A549 (cell line): ENCODE measurements at regions not wholly inside any gene's neighbourhood (a gene's known extent, or its start where the extent isn't known, plus 50 kb on each side); places are given as distances from the start of the nearest gene placed in this dataset.

ENCODE experiments used
- ATAC-seq, 2 experiments: fragments of 200-7000 bp in 1 of 2; fragments of >200 bp in 1 of 2; cut with Nextera tagmentation in 1 of 2; cut with Tn5 transposase in 1 of 2; 3 replicates each; pipeline versions ENCODE4 v1.8.0 to v1.9.1; 2018 to 2020; ENCODE audit warnings: mild to moderate bottlenecking in 1 of 2, moderate library complexity in 1 of 2
- CTCF ChIA-PET: fragments of 300-600 bp; sonication (Branson Sonifier 250); formaldehyde crosslinking; extraction: SDS; loops from one replicate; lab custom pipeline; 2021; ENCODE audit warnings: antibody characterized with exemption, inconsistent platforms; lab: Yijun Ruan, JAX
- POLR2A ChIA-PET: fragments of 350-600 bp; formaldehyde crosslinking; extraction: SDS; loops from one replicate; lab custom pipeline; 2021; ENCODE audit warnings: antibody characterized with exemption, inconsistent platforms; lab: Yijun Ruan, JAX
- DNase-seq, 2 experiments: peaks; one replicate each; pipeline versions ENCODE4 v3.0.0 to v3.0.0-alpha.2; 2011 to 2016; ENCODE audit warnings: low read depth in 1 of 2, low spot score in 1 of 2
- FAIRE-seq: peaks from 2 replicates; lab custom pipeline; 2011; peaks lifted over from hg19 to GRCh38; lab: Jason Lieb, UNC
- H3K27ac ChIP-seq, 2 experiments: fragments of >200 bp; sonication (Bioruptor Twin); formaldehyde crosslinking; 3 replicates each; pipeline ENCODE4 v1.5.1; 2016 to 2017
- H3K4me1 ChIP-seq: fragments of >200 bp; sonication (Bioruptor Twin); formaldehyde crosslinking; 3 replicates; pipeline ENCODE4 v1.6.1; 2016
- H3K4me2 ChIP-seq: fragments of >200 bp; sonication (Bioruptor Twin); formaldehyde crosslinking; 3 replicates; pipeline ENCODE4 v1.6.1; 2016
- H3K4me3 ChIP-seq: fragments of >200 bp; sonication (Bioruptor Twin); formaldehyde crosslinking; 3 replicates; pipeline ENCODE4 v1.5.1; 2016
- H3K9me3 ChIP-seq: fragments of >200 bp; sonication (Bioruptor Twin); formaldehyde crosslinking; 3 replicates; pipeline ENCODE4 v1.6.1; 2016
- CHD2 ChIP-seq: fragments of 150-350 bp; IDR thresholded peaks from 2 replicates; pipeline ENCODE4 v1.6.1; 2014; ENCODE audit warnings: low read length; ENCODE audit not compliant: partially characterized antibody
- EHMT2 ChIP-seq: fragments of 200-600 bp; sonication (generic); IDR thresholded peaks from 2 replicates; pipeline ENCODE4 v1.6.1; 2016; ENCODE audit warnings: antibody characterized with exemption, low read depth, mild to moderate bottlenecking, moderate library complexity
- HDAC2 ChIP-seq: fragments of 200-600 bp; sonication (generic); IDR thresholded peaks from 2 replicates; pipeline ENCODE4 v1.6.1; 2016
- HEYL ChIP-seq: fragments of 250-450 bp; sonication (Bioruptor Pico); IDR thresholded peaks from 2 replicates; pipeline ENCODE4 v1.8.0; 2021; ENCODE audit warnings: mild to moderate bottlenecking, moderate library complexity
- HOXB13 ChIP-seq: fragments of 250-450 bp; sonication (Bioruptor Pico); IDR thresholded peaks from 2 replicates; pipeline ENCODE4 v1.5.0; 2020; ENCODE audit warnings: low read depth, mild to moderate bottlenecking, moderate library complexity
- MAFK ChIP-seq: fragments of 450-650 bp; IDR thresholded peaks from 2 replicates; pipeline ENCODE4 v1.6.1; 2014; ENCODE audit not compliant: partially characterized antibody
- MYC ChIP-seq: IDR thresholded peaks from 2 replicates; pipeline ENCODE4 v1.6.1; 2012; ENCODE audit warnings: mild to moderate bottlenecking, inconsistent platforms, low read length, improper control_type of control experiment, borderline replicate concordance
- NPAS2 ChIP-seq: fragments of 250-450 bp; sonication (Bioruptor Pico); IDR thresholded peaks from 2 replicates; pipeline ENCODE4 v1.8.0; 2022; ENCODE audit warnings: mild to moderate bottlenecking, moderate library complexity, borderline replicate concordance
- RCOR1 ChIP-seq: fragments of 150-350 bp; IDR thresholded peaks from 2 replicates; pipeline ENCODE4 v1.6.1; 2014; ENCODE audit warnings: antibody characterized with exemption, low read length, low read depth
- RFX5 ChIP-seq: fragments of 450-650 bp; IDR thresholded peaks from 2 replicates; pipeline ENCODE4 v1.7.1; 2014; ENCODE audit warnings: antibody characterized with exemption, mild to moderate bottlenecking, moderate library complexity
- RNF2 ChIP-seq: fragments of 200-600 bp; sonication (generic); IDR thresholded peaks from 2 replicates; pipeline ENCODE4 v1.6.1; 2016; ENCODE audit warnings: low read depth, mild to moderate bottlenecking, antibody characterized with exemption, moderate library complexity, borderline replicate concordance
- TP53 ChIP-seq: fragments of 250-450 bp; sonication (Bioruptor Pico); IDR thresholded peaks from 2 replicates; pipeline ENCODE4 v1.5.0; 2021; ENCODE audit warnings: mild to moderate bottlenecking, moderate library complexity
- USF2 ChIP-seq: fragments of 450-650 bp; IDR thresholded peaks from 2 replicates; pipeline ENCODE4 v1.6.1; 2014; ENCODE audit warnings: antibody characterized with exemption
- ZNF302 ChIP-seq: fragments of 250-450 bp; sonication (Bioruptor Pico); IDR thresholded peaks from 2 replicates; pipeline ENCODE4 v1.9.0; 2021; ENCODE audit warnings: inconsistent platforms, mild to moderate bottlenecking, moderate library complexity
- ZSCAN20 ChIP-seq: fragments of 250-450 bp; sonication (Bioruptor Pico); IDR thresholded peaks from 2 replicates; pipeline ENCODE4 v1.8.0; 2022; ENCODE audit warnings: mild to moderate bottlenecking, moderate library complexity
- WGBS: methylation state at CpG from one replicate; pipeline ENCODE4 v1.1.6; 2017; ENCODE audit errors: missing lambda C conversion rate; 5-methylcytosine and 5-hydroxymethylcytosine counted together
- TF ChIP-seq, protein P1 (sequence below): fragments of 150-350 bp; IDR thresholded peaks from 2 replicates; pipeline ENCODE4 v1.6.1; 2014; ENCODE audit warnings: low read depth, mild to moderate bottlenecking, low read length
- TF ChIP-seq, protein P2 (sequence below): fragments of >200 bp; sonication (Bioruptor Twin); formaldehyde crosslinking; IDR thresholded peaks from 3 replicates; pipeline ENCODE4 v1.5.1; 2016
- TF ChIP-seq, protein P3 (sequence below): IDR thresholded peaks from 2 replicates; pipeline ENCODE4 v1.6.1; 2012; ENCODE audit warnings: low read depth, borderline replicate concordance

DNA sequence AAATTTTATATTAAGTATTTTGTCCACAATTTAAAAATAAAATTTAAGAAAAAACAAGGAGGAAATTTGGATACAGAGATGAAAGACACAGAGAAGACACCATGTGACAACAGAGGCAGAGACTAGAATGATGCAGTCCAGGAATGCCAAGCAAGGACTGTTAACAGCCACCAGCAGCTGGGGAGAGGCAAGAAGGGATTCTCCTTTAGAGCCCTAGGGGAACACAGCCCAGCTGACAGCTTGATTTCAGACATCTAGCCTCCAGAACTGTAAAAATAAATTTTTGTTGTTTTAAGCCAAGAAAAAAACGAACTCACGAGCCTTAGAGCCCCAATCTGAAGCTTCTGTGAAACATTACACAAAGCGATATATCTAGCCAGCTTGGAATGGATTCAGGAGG lies 198.5 kb downstream of the ZNF648 start:
- CTCF ChIA-PET: no interaction called here

DNA sequence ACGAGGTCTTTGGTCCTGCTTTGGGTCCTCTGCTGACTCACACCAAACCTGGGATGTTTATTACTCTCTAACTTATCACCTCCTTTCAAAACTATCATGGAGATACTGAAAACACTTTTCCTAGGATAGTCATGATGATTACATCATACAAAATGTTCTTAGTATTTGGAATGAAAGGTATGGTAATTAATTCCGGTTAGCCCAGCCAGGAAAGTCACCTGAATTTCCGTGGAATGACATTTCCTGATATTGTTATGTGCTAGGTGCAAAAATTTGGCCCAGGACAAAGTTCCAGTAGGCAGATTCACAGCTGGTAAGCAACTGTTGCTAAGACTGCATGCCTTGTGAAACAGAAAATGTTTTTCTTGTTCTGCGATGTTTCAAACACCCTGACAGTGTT lies 203.4 kb downstream of the ZNF648 start:
- FAIRE-seq: no peak
- POLR2A ChIA-PET: no interaction called here

More for the DNA sequence above, 198.5 kb downstream of the ZNF648 start:
- Histone ChIP-seq H3K9me3 (no peaks in the 10 kb centered on the region), H3K4me2 (no peak overlapping the region), H3K27ac (no peak overlapping the region), H3K4me1 (no peaks in the 10 kb centered on the region), H3K4me3 (no peak overlapping the region)
- no peak for FAIRE-seq
- 17% methylated on average over 3 of the region's 3 CpGs for WGBS
- POLR2A ChIA-PET: no interaction called here
- no peak for TF ChIP-seq EHMT2
- TF ChIP-seq ZNF302 (CRISPR knock-in tag): no peak
- TF ChIP-seq USF2: no peak
- TF ChIP-seq MAFK: no peak
- TF ChIP-seq CHD2: no peak
- TF ChIP-seq RFX5: no peak
- no peak for TF ChIP-seq HEYL
- no peak for DNase-seq
- ATAC-seq: no peak

More for the DNA sequence above, 203.4 kb downstream of the ZNF648 start:
- H3K4me2 ChIP-seq: no peak overlapping the region
- H3K4me3 ChIP-seq: no peak overlapping the region
- no peaks in the 10 kb centered on the region for H3K4me1 ChIP-seq
- no peak for ATAC-seq
- CTCF ChIA-PET: no interaction called here
- no peaks in the 10 kb centered on the region for H3K9me3 ChIP-seq
- DNase-seq: no peak
- H3K27ac ChIP-seq: no peak overlapping the region
- 3% methylated on average over 4 of the region's 4 CpGs for WGBS
- no peak for TF ChIP-seq NPAS2 (CRISPR knock-in tag)
- TF ChIP-seq, protein P1, sequence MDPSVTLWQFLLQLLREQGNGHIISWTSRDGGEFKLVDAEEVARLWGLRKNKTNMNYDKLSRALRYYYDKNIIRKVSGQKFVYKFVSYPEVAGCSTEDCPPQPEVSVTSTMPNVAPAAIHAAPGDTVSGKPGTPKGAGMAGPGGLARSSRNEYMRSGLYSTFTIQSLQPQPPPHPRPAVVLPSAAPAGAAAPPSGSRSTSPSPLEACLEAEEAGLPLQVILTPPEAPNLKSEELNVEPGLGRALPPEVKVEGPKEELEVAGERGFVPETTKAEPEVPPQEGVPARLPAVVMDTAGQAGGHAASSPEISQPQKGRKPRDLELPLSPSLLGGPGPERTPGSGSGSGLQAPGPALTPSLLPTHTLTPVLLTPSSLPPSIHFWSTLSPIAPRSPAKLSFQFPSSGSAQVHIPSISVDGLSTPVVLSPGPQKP: no peak
- no peak for TF ChIP-seq MYC
- TF ChIP-seq HDAC2: no peak
- TF ChIP-seq, protein P2, sequence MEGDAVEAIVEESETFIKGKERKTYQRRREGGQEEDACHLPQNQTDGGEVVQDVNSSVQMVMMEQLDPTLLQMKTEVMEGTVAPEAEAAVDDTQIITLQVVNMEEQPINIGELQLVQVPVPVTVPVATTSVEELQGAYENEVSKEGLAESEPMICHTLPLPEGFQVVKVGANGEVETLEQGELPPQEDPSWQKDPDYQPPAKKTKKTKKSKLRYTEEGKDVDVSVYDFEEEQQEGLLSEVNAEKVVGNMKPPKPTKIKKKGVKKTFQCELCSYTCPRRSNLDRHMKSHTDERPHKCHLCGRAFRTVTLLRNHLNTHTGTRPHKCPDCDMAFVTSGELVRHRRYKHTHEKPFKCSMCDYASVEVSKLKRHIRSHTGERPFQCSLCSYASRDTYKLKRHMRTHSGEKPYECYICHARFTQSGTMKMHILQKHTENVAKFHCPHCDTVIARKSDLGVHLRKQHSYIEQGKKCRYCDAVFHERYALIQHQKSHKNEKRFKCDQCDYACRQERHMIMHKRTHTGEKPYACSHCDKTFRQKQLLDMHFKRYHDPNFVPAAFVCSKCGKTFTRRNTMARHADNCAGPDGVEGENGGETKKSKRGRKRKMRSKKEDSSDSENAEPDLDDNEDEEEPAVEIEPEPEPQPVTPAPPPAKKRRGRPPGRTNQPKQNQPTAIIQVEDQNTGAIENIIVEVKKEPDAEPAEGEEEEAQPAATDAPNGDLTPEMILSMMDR: no peak
- no peak for TF ChIP-seq ZSCAN20 (CRISPR knock-in tag)
- TF ChIP-seq HOXB13 (CRISPR knock-in tag): no peak
- TF ChIP-seq RCOR1: no peak
- TF ChIP-seq RNF2: no peak
- no peak for TF ChIP-seq TP53 (CRISPR knock-in tag)
- TF ChIP-seq, protein P3, sequence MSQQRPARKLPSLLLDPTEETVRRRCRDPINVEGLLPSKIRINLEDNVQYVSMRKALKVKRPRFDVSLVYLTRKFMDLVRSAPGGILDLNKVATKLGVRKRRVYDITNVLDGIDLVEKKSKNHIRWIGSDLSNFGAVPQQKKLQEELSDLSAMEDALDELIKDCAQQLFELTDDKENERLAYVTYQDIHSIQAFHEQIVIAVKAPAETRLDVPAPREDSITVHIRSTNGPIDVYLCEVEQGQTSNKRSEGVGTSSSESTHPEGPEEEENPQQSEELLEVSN: no peak
